ENCODE measurements at regions not wholly inside any gene's neighbourhood (a gene's known extent, or its start where the extent isn't known, plus 50 kb on each side); places are given as distances from the start of the nearest gene placed in this dataset.

DNA sequence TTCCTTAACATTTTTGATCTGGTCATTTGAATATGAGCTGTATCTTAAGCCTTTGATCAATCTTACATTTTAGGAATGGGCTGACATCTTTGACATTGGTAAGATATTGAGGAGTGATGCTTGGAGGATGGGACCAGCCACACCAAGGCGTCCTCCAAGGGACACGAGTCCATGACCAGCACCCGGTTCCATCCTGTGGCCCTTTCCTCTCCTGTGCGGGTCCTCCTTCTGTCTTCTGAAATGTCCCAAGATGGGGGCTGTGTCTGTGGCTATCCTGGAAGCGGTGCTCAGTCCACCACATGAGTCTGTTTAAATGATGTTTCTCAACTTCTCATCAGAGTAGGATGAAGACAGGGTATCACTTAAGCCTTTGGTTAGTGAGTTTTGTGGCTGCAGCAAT is 67.3 kb upstream of the SHH start:
- TF ChIP-seq, protein P1, sequence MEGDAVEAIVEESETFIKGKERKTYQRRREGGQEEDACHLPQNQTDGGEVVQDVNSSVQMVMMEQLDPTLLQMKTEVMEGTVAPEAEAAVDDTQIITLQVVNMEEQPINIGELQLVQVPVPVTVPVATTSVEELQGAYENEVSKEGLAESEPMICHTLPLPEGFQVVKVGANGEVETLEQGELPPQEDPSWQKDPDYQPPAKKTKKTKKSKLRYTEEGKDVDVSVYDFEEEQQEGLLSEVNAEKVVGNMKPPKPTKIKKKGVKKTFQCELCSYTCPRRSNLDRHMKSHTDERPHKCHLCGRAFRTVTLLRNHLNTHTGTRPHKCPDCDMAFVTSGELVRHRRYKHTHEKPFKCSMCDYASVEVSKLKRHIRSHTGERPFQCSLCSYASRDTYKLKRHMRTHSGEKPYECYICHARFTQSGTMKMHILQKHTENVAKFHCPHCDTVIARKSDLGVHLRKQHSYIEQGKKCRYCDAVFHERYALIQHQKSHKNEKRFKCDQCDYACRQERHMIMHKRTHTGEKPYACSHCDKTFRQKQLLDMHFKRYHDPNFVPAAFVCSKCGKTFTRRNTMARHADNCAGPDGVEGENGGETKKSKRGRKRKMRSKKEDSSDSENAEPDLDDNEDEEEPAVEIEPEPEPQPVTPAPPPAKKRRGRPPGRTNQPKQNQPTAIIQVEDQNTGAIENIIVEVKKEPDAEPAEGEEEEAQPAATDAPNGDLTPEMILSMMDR (conservative IDR thresholded peaks at IDR 0.05 in 1 of 2, IDR thresholded peaks at IDR 0.05 in 1 of 2; ENCODE audit: low read depth in 1 of 2, low read length in 2 of 2) = no peak
- no peak for TF ChIP-seq EZH2 (IDR thresholded peaks at IDR 0.05; ENCODE audit: low read length, missing control alignments)
